ENCODE measurements at regions not wholly inside any gene's neighbourhood (a gene's known extent, or its start where the extent isn't known, plus 50 kb on each side); places are given as distances from the start of the nearest gene placed in this dataset.

- Histone ChIP-seq H3K36me3 (ENCODE audit: insufficient read depth) (no peaks in the 10 kb centered on the region), H2AFZ (peak overlapping the region; percentile 16; the same call in 1 of the 2 replicates), H3F3A (replicated peaks; ENCODE audit: low read depth) (no peaks in the 10 kb centered on the region), H3K27ac (ENCODE audit: low read depth) (no peak overlapping the region), H3K4me3 (no peak overlapping the region), H3K27me3 (ENCODE audit: insufficient read depth) (no peaks in the 10 kb centered on the region), H4K20me1 (replicated peaks; ENCODE audit: insufficient read depth) (no peaks in the 10 kb centered on the region), H3K4me2 (no peak overlapping the region), H3K9me2 (ENCODE audit: insufficient read depth) (no peaks in the 10 kb centered on the region), H3K79me2 (replicated peaks; ENCODE audit: insufficient read depth) (no peaks in the 10 kb centered on the region), H3K4me1 (ENCODE audit: insufficient read depth) (no peaks in the 10 kb centered on the region)
- H3K27me3 Mint-ChIP-seq (ENCODE audit: insufficient read depth, low read depth, poor library complexity), result peaks cover 2% of the 10 kb centered on the region
- H3K36me3 Mint-ChIP-seq (ENCODE audit: low read depth), result no peaks in the 10 kb centered on the region
- peaks cover 11% of the 10 kb centered on the region; the same call in 2 of the 3 replicates for H3K9me3 Mint-ChIP-seq
- no peak overlapping the region for H3K4me3 Mint-ChIP-seq
- no peak overlapping the region for H3K27ac Mint-ChIP-seq
- no peaks in the 10 kb centered on the region for H3K4me1 Mint-ChIP-seq
- no peak for TF ChIP-seq POLR2AphosphoS5 (IDR thresholded peaks at IDR 0.05; ENCODE audit: low read depth)
- no peak for TF ChIP-seq ZNF331 (CRISPR knock-in tag; IDR thresholded peaks at IDR 0.05; ENCODE audit: low read depth)
- TF ChIP-seq ZNF114 (CRISPR knock-in tag; IDR thresholded peaks at IDR 0.05), result no peak
- TF ChIP-seq CREB1 (CRISPR knock-in tag; IDR thresholded peaks at IDR 0.05; ENCODE audit: low read depth), result no peak
- TF ChIP-seq, protein P1, sequence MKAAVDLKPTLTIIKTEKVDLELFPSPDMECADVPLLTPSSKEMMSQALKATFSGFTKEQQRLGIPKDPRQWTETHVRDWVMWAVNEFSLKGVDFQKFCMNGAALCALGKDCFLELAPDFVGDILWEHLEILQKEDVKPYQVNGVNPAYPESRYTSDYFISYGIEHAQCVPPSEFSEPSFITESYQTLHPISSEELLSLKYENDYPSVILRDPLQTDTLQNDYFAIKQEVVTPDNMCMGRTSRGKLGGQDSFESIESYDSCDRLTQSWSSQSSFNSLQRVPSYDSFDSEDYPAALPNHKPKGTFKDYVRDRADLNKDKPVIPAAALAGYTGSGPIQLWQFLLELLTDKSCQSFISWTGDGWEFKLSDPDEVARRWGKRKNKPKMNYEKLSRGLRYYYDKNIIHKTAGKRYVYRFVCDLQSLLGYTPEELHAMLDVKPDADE (IDR thresholded peaks at IDR 0.05), result no peak
- TF ChIP-seq, protein P2, sequence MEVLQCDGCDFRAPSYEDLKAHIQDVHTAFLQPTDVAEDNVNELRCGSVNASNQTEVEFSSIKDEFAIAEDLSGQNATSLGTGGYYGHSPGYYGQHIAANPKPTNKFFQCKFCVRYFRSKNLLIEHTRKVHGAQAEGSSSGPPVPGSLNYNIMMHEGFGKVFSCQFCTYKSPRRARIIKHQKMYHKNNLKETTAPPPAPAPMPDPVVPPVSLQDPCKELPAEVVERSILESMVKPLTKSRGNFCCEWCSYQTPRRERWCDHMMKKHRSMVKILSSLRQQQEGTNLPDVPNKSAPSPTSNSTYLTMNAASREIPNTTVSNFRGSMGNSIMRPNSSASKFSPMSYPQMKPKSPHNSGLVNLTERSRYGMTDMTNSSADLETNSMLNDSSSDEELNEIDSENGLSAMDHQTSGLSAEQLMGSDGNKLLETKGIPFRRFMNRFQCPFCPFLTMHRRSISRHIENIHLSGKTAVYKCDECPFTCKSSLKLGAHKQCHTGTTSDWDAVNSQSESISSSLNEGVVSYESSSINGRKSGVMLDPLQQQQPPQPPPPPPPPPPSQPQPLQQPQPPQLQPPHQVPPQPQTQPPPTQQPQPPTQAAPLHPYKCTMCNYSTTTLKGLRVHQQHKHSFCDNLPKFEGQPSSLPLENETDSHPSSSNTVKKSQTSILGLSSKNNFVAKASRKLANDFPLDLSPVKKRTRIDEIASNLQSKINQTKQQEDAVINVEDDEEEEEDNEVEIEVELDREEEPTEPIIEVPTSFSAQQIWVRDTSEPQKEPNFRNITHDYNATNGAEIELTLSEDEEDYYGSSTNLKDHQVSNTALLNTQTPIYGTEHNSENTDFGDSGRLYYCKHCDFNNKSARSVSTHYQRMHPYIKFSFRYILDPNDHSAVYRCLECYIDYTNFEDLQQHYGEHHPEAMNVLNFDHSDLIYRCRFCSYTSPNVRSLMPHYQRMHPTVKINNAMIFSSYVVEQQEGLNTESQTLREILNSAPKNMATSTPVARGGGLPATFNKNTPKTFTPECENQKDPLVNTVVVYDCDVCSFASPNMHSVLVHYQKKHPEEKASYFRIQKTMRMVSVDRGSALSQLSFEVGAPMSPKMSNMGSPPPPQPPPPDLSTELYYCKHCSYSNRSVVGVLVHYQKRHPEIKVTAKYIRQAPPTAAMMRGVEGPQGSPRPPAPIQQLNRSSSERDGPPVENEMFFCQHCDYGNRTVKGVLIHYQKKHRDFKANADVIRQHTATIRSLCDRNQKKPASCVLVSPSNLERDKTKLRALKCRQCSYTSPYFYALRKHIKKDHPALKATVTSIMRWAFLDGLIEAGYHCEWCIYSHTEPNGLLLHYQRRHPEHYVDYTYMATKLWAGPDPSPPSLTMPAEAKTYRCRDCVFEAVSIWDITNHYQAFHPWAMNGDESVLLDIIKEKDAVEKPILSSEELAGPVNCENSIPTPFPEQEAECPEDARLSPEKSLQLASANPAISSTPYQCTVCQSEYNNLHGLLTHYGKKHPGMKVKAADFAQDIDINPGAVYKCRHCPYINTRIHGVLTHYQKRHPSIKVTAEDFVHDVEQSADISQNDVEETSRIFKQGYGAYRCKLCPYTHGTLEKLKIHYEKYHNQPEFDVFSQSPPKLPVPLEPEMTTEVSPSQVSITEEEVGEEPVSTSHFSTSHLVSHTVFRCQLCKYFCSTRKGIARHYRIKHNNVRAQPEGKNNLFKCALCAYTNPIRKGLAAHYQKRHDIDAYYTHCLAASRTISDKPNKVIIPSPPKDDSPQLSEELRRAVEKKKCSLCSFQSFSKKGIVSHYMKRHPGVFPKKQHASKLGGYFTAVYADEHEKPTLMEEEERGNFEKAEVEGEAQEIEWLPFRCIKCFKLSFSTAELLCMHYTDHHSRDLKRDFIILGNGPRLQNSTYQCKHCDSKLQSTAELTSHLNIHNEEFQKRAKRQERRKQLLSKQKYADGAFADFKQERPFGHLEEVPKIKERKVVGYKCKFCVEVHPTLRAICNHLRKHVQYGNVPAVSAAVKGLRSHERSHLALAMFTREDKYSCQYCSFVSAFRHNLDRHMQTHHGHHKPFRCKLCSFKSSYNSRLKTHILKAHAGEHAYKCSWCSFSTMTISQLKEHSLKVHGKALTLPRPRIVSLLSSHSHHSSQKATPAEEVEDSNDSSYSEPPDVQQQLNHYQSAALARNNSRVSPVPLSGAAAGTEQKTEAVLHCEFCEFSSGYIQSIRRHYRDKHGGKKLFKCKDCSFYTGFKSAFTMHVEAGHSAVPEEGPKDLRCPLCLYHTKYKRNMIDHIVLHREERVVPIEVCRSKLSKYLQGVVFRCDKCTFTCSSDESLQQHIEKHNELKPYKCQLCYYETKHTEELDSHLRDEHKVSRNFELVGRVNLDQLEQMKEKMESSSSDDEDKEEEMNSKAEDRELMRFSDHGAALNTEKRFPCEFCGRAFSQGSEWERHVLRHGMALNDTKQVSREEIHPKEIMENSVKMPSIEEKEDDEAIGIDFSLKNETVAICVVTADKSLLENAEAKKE (CRISPR knock-in tag; IDR thresholded peaks at IDR 0.05), result no peak
- no peak for TF ChIP-seq REST (IDR thresholded peaks at IDR 0.05; ENCODE audit: unreplicated experiment)
- TF ChIP-seq EZH2 (IDR thresholded peaks at IDR 0.05; ENCODE audit: low read depth, unreplicated experiment), result no peak
- TF ChIP-seq, protein P3, sequence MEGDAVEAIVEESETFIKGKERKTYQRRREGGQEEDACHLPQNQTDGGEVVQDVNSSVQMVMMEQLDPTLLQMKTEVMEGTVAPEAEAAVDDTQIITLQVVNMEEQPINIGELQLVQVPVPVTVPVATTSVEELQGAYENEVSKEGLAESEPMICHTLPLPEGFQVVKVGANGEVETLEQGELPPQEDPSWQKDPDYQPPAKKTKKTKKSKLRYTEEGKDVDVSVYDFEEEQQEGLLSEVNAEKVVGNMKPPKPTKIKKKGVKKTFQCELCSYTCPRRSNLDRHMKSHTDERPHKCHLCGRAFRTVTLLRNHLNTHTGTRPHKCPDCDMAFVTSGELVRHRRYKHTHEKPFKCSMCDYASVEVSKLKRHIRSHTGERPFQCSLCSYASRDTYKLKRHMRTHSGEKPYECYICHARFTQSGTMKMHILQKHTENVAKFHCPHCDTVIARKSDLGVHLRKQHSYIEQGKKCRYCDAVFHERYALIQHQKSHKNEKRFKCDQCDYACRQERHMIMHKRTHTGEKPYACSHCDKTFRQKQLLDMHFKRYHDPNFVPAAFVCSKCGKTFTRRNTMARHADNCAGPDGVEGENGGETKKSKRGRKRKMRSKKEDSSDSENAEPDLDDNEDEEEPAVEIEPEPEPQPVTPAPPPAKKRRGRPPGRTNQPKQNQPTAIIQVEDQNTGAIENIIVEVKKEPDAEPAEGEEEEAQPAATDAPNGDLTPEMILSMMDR (conservative IDR thresholded peaks at IDR 0.05; ENCODE audit: low read depth in 2 of 2), result no peak
- no peak for TF ChIP-seq EZH2phosphoT487 (IDR thresholded peaks at IDR 0.05; ENCODE audit: unreplicated experiment)
- no peak for TF ChIP-seq STAT1 (IDR thresholded peaks at IDR 0.05; ENCODE audit: unreplicated experiment)
- no peak for TF ChIP-seq JUNB (IDR thresholded peaks at IDR 0.05; ENCODE audit: unreplicated experiment)
- TF ChIP-seq NANOG (IDR thresholded peaks at IDR 0.05; ENCODE audit: borderline replicate concordance), result no peak
- ATAC-seq (no peak), DNase-seq (ENCODE audit: low spot score) (no peak)
Measured at GRCh38 chr1:189253601-189254350, 1223.9 kb downstream of the BRINP3 start.

All from GM23338 (cell line).